Smooth muscle cell (in vitro differentiated cells): ENCODE measurements at regions not wholly inside any gene's neighbourhood (a gene's known extent, or its start where the extent isn't known, plus 50 kb on each side); places are given as distances from the start of the nearest gene placed in this dataset.

ENCODE experiments used
- DNase-seq: peaks from one replicate; lab custom pipeline; 2025; ENCODE audit not compliant: unreplicated experiment; lab: John Stamatoyannopoulos, UW
- H2AFZ ChIP-seq: fragments of 200-600 bp; sonication (generic); 2 replicates; pipeline ENCODE4 v1.6.0; 2016; ENCODE audit warnings: antibody characterized with exemption, low read depth, mild to moderate bottlenecking
- H3F3A ChIP-seq: fragments of 200-600 bp; sonication (generic); 2 replicates; pipeline ENCODE4 v1.6.0; 2017; ENCODE audit warnings: antibody characterized with exemption, low read depth
- H3K27ac ChIP-seq: fragments of 200-600 bp; sonication (generic); 2 replicates; pipeline ENCODE4 v1.5.1; 2016; ENCODE audit warnings: low read depth, mild to moderate bottlenecking
- H3K27me3 ChIP-seq: fragments of 200-600 bp; sonication (generic); 2 replicates; pipeline ENCODE4 v1.6.1; 2016; ENCODE audit warnings: low read depth, mild to moderate bottlenecking
- H3K36me3 ChIP-seq: fragments of 200-600 bp; sonication (generic); 2 replicates; pipeline ENCODE4 v1.5.1; 2016; ENCODE audit warnings: low read depth
- H3K4me1 ChIP-seq: fragments of 200-600 bp; sonication (generic); 2 replicates; pipeline ENCODE4 v1.5.1; 2016; ENCODE audit warnings: low read depth
- H3K4me2 ChIP-seq: fragments of 200-600 bp; sonication (generic); 2 replicates; pipeline ENCODE4 v1.6.0; 2016; ENCODE audit warnings: mild to moderate bottlenecking
- H3K4me3 ChIP-seq: fragments of 200-600 bp; sonication (generic); 2 replicates; pipeline ENCODE4 v1.5.1; 2016; ENCODE audit warnings: mild to moderate bottlenecking
- H3K79me2 ChIP-seq: fragments of 200-600 bp; sonication (generic); 2 replicates; pipeline ENCODE4 v1.6.0; 2016; ENCODE audit warnings: low read depth, mild to moderate bottlenecking
- H3K9ac ChIP-seq: fragments of 200-600 bp; sonication (generic); 2 replicates; pipeline ENCODE4 v1.6.0; 2016; ENCODE audit warnings: low read depth
- H3K9me3 ChIP-seq: fragments of 200-600 bp; sonication (generic); replicated peaks from 2 replicates; pipeline ENCODE4 v1.5.1; 2016; ENCODE audit warnings: low read depth
- H4K20me1 ChIP-seq: fragments of 200-600 bp; sonication (generic); 2 replicates; pipeline ENCODE4 v1.6.0; 2016; ENCODE audit warnings: low read depth
- CTCF ChIP-seq: fragments of 200-600 bp; sonication (generic); IDR thresholded peaks from 2 replicates; pipeline ENCODE4 v1.5.1; 2017; ENCODE audit warnings: borderline replicate concordance, mild to moderate bottlenecking, antibody characterized with exemption; ENCODE audit not compliant: insufficient read depth, poor library complexity, severe bottlenecking
- WGBS: methylation state at CpG from one replicate; pipeline ENCODE4 v1.1.7; 2016; ENCODE audit warnings: low lambda C conversion rate; 5-methylcytosine and 5-hydroxymethylcytosine counted together

- H4K20me1 ChIP-seq, result no peaks in the 10 kb centered on the region
- no peak overlapping the region for H3K4me3 ChIP-seq
- no peaks in the 10 kb centered on the region for H3F3A ChIP-seq
- 75% methylated on average over 1 of the region's 1 CpG for WGBS
- peaks cover 6% of the 10 kb centered on the region for H3K9me3 ChIP-seq
- H3K27ac ChIP-seq, result no peak overlapping the region
- H3K36me3 ChIP-seq, result no peaks in the 10 kb centered on the region
- no peak overlapping the region for H3K4me2 ChIP-seq
- H3K4me1 ChIP-seq, result no peaks in the 10 kb centered on the region
- no peaks in the 10 kb centered on the region for H3K79me2 ChIP-seq
- no peaks in the 10 kb centered on the region for H3K27me3 ChIP-seq
- no peak for DNase-seq
- H3K9ac ChIP-seq, result no peak overlapping the region
- no peak overlapping the region for H2AFZ ChIP-seq
- no peak for TF ChIP-seq CTCF
Observed at GRCh38 chr4:13109536-13109935, 374.6 kb downstream of the RAB28 start.

GRCh38 chr4:13108096-13108495 lies 376.0 kb downstream of the RAB28 start:
- Histone ChIP-seq H3K9me3 (peaks cover 6% of the 10 kb centered on the region), H3K4me3 (no peak overlapping the region), H3K4me2 (no peak overlapping the region), H3K27me3 (no peaks in the 10 kb centered on the region), H4K20me1 (no peaks in the 10 kb centered on the region), H3K9ac (no peak overlapping the region), H3K27ac (no peak overlapping the region), H2AFZ (no peak overlapping the region), H3K79me2 (no peaks in the 10 kb centered on the region), H3K4me1 (no peaks in the 10 kb centered on the region), H3F3A (no peaks in the 10 kb centered on the region), H3K36me3 (no peaks in the 10 kb centered on the region)
- 94% methylated on average over 1 of the region's 1 CpG for WGBS
- no peak for DNase-seq
- no peak for TF ChIP-seq CTCF

- Histone ChIP-seq H3K9me3 (no peaks in the 10 kb centered on the region), H3K4me2 (no peak overlapping the region), H3F3A (no peaks in the 10 kb centered on the region), H3K9ac (no peak overlapping the region), H3K27ac (no peak overlapping the region), H3K4me3 (no peak overlapping the region), H3K36me3 (no peaks in the 10 kb centered on the region), H3K27me3 (no peaks in the 10 kb centered on the region), H2AFZ (no peak overlapping the region), H3K79me2 (no peaks in the 10 kb centered on the region), H3K4me1 (no peaks in the 10 kb centered on the region), H4K20me1 (no peaks in the 10 kb centered on the region)
- DNase-seq, result no peak
- TF ChIP-seq CTCF, result no peak
- 85% methylated on average over 7 of the region's 7 CpGs for WGBS
Observed at GRCh38 chr4:13103382-13104015, 380.6 kb downstream of the RAB28 start.

- Histone ChIP-seq H4K20me1 (no peaks in the 10 kb centered on the region), H3K4me3 (no peak overlapping the region), H3K27ac (no peak overlapping the region), H3K9ac (no peak overlapping the region), H3K4me1 (no peaks in the 10 kb centered on the region), H3K9me3 (no peaks in the 10 kb centered on the region), H2AFZ (no peak overlapping the region), H3K4me2 (no peak overlapping the region), H3F3A (no peaks in the 10 kb centered on the region), H3K36me3 (no peaks in the 10 kb centered on the region), H3K27me3 (no peaks in the 10 kb centered on the region), H3K79me2 (no peaks in the 10 kb centered on the region)
- no peak for TF ChIP-seq CTCF
- WGBS, result 90% methylated on average over 6 of the region's 6 CpGs
- no peak for DNase-seq
Observed at GRCh38 chr4:13102092-13102742, 381.9 kb downstream of the RAB28 start.
